Chondrocyte (in vitro differentiated cells): ENCODE measurements at regions not wholly inside any gene's neighbourhood (a gene's known extent, or its start where the extent isn't known, plus 50 kb on each side); places are given as distances from the start of the nearest gene placed in this dataset.

Source experiments
- DNase-seq: peaks from one replicate; pipeline ENCODE4 v3.0.0; 2021; ENCODE audit warnings: mixed read lengths, low spot score
- H3K27ac Mint-ChIP-seq: one replicate; pipeline ENCODE4 v1.8.0; 2021; ENCODE audit warnings: mild to moderate bottlenecking, moderate library complexity, mixed read lengths; ENCODE audit not compliant: unreplicated experiment
- H3K27me3 Mint-ChIP-seq: 2 replicates; pipeline ENCODE4 v1.8.0; 2021; ENCODE audit warnings: low read depth, mixed read lengths
- H3K36me3 Mint-ChIP-seq: 2 replicates; pipeline ENCODE4 v1.8.0; 2021; ENCODE audit warnings: low read depth, mixed read lengths
- H3K4me1 Mint-ChIP-seq: 2 replicates; pipeline ENCODE4 v1.8.0; 2021; ENCODE audit warnings: low read depth, mild to moderate bottlenecking, mixed read lengths
- H3K4me3 Mint-ChIP-seq: one replicate; pipeline ENCODE4 v1.8.0; 2021; ENCODE audit warnings: mild to moderate bottlenecking, moderate library complexity, mixed read lengths; ENCODE audit not compliant: unreplicated experiment
- H3K9me3 Mint-ChIP-seq: 2 replicates; pipeline ENCODE4 v1.8.0; 2021; ENCODE audit warnings: low read depth, mixed read lengths
- TF ChIP-seq, protein P1 (sequence below): fragments of 200-600 bp; sonication (generic); IDR thresholded peaks from 2 replicates; pipeline ENCODE4 v1.5.0; 2021; ENCODE audit warnings: antibody characterized with exemption, mild to moderate bottlenecking, moderate library complexity

DNA sequence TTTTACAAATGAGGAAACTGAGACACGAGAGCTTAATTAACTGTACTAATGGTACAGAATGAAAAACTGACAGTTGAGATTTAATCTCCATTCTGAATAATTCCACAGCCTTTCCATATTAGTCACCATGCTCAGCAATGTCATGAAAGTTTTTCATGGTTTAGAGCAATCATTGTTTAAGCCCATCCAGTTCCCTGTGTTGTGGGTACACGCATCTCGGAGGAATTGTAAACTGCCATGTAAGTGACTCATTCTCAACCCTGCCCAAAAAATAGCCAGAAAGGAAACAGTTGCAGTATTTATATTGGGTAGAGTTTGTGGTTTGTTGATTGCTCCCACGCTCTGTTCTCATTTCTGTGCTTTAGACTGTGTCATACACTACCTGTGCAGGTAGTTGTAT, 1790.8 kb downstream of the LRRC4C start:
- DNase-seq, result no peak
- H3K4me3 Mint-ChIP-seq, result no peak overlapping the region
- H3K36me3 Mint-ChIP-seq, result no peaks in the 10 kb centered on the region
- no peaks in the 10 kb centered on the region for H3K4me1 Mint-ChIP-seq
- TF ChIP-seq, protein P1, sequence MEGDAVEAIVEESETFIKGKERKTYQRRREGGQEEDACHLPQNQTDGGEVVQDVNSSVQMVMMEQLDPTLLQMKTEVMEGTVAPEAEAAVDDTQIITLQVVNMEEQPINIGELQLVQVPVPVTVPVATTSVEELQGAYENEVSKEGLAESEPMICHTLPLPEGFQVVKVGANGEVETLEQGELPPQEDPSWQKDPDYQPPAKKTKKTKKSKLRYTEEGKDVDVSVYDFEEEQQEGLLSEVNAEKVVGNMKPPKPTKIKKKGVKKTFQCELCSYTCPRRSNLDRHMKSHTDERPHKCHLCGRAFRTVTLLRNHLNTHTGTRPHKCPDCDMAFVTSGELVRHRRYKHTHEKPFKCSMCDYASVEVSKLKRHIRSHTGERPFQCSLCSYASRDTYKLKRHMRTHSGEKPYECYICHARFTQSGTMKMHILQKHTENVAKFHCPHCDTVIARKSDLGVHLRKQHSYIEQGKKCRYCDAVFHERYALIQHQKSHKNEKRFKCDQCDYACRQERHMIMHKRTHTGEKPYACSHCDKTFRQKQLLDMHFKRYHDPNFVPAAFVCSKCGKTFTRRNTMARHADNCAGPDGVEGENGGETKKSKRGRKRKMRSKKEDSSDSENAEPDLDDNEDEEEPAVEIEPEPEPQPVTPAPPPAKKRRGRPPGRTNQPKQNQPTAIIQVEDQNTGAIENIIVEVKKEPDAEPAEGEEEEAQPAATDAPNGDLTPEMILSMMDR, result no peak
- H3K9me3 Mint-ChIP-seq, result no peaks in the 10 kb centered on the region
- no peaks in the 10 kb centered on the region for H3K27me3 Mint-ChIP-seq
- no peak overlapping the region for H3K27ac Mint-ChIP-seq

- no peaks in the 10 kb centered on the region for H3K4me1 Mint-ChIP-seq
- no peak overlapping the region for H3K4me3 Mint-ChIP-seq
- H3K36me3 Mint-ChIP-seq, result no peaks in the 10 kb centered on the region
- TF ChIP-seq, protein P1, result no peak
- H3K27ac Mint-ChIP-seq, result no peak overlapping the region
- no peaks in the 10 kb centered on the region for H3K27me3 Mint-ChIP-seq
- H3K9me3 Mint-ChIP-seq, result peaks cover 11% of the 10 kb centered on the region
- no peak for DNase-seq
Observed at GRCh38 chr11:39664023-39664422, 1795.4 kb downstream of the LRRC4C start.

- Mint-ChIP-seq H3K27ac (no peak overlapping the region), H3K9me3 (peaks cover 11% of the 10 kb centered on the region), H3K4me3 (no peak overlapping the region), H3K36me3 (no peaks in the 10 kb centered on the region), H3K4me1 (no peaks in the 10 kb centered on the region), H3K27me3 (no peaks in the 10 kb centered on the region)
- no peak for DNase-seq
- TF ChIP-seq, protein P1, result no peak
Observed at GRCh38 chr11:39661890-39662289, 1797.6 kb downstream of the LRRC4C start.

DNA sequence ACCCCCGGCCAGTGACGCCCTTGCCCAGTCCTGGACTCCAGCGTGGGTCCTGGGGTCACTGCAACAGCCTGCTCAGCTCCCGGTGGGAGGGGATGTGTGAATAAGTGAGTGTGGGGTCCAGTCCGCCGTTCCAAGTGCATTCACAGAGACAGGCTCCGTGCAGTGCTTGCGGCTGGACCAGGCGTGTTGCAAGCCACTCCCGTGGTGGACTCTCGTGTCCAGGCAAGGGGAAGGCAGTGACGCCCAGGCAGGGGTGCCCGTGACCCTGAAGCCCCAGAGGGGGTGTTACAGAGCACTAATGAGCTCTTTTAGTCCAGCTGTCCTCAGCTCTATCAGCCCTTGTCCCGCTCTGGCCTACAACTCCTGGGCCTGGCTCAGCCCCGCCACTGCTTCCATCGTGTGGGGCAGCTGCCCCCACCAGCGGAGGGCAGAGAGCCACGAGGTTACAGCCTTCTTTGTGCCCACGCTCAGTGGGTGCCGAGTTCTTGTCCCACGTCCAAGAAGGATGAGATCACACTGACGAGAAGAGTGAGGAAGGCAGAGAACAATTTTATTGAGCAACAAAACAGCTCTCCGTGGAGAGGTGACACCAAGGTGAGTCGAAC, 1807.5 kb downstream of the LRRC4C start:
- H3K4me3 Mint-ChIP-seq, result no peak overlapping the region
- H3K27me3 Mint-ChIP-seq, result no peaks in the 10 kb centered on the region
- peaks cover 3% of the 10 kb centered on the region for H3K9me3 Mint-ChIP-seq
- H3K27ac Mint-ChIP-seq, result no peak overlapping the region
- TF ChIP-seq, protein P1, result no peak
- no peaks in the 10 kb centered on the region for H3K4me1 Mint-ChIP-seq
- no peak for DNase-seq
- no peaks in the 10 kb centered on the region for H3K36me3 Mint-ChIP-seq

GRCh38 chr11:39641751-39642150, 1817.7 kb downstream of the LRRC4C start:
- TF ChIP-seq, protein P1, result no peak
- no peak for DNase-seq
- Mint-ChIP-seq H3K36me3 (no peaks in the 10 kb centered on the region), H3K27me3 (no peaks in the 10 kb centered on the region), H3K4me1 (no peaks in the 10 kb centered on the region), H3K4me3 (no peak overlapping the region), H3K9me3 (peaks cover 29% of the 10 kb centered on the region), H3K27ac (no peak overlapping the region)
